ENCODE measurements at regions not wholly inside any gene's neighbourhood (a gene's known extent, or its start where the extent isn't known, plus 50 kb on each side); places are given as distances from the start of the nearest gene placed in this dataset.
"Not testable (repeated sequence)": the region's sequence is repeated elsewhere in the genome, so short reads cannot be mapped to it uniquely, and the experiment has no call there.

DNA sequence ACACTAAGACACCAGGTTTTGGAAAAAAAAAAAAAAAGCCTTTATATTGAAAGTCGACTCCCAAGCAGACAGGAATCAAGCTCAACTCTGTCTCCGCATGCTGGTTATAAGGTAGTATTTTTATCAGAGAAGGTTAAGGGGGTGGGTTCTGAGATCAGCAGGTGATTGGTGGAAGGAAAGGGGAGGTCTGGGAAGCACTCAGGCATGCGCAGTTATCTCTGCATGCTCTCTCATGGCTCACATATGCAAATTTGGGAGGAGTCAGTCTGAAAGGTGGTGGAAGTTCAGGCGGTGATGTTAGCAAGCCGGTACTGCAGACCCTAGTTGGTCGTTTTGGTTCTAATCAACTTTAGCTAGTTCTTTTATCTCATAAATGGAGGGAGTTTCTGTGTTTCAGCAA lies 357.6 kb upstream of the C16orf82 start:
- DNase-seq (ENCODE audit: low read depth in 2 of 2, low spot score in 1 of 2) = no peak

- no peak for DNase-seq (ENCODE audit: low read depth in 2 of 2, low spot score in 1 of 2)
These were observed 357.0 kb upstream of the C16orf82 start for GRCh38 chr16:26709754-26710153.

DNA sequence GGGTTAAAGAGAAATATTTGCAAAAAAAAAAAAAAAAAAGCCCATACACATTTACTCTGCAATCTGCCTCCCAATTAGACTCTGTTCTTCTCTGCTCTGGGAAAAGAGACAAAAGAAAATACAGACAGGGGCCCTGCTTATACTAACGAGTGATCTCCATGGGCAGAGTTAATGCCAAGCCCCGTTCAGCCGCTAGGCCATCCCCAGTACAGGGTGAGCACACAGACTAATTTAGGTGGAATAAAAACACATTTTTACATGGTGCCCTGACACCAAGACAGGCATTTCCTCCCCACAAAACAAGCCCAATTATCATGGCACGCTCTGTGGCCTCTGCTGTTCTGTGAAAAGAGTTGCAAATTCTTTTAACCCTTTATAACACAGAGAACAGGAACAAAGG lies 356.3 kb upstream of the C16orf82 start:
- DNase-seq (ENCODE audit: low read depth in 2 of 2, low spot score in 1 of 2) = no peak

- no peak for DNase-seq (ENCODE audit: low read depth in 2 of 2, low spot score in 1 of 2)
These were observed 353.9 kb upstream of the C16orf82 start for GRCh38 chr16:26712876-26713275.

- DNase-seq (ENCODE audit: low read depth in 2 of 2, low spot score in 1 of 2) = no peak
These were observed 350.8 kb upstream of the C16orf82 start for GRCh38 chr16:26715969-26716368.

DNA sequence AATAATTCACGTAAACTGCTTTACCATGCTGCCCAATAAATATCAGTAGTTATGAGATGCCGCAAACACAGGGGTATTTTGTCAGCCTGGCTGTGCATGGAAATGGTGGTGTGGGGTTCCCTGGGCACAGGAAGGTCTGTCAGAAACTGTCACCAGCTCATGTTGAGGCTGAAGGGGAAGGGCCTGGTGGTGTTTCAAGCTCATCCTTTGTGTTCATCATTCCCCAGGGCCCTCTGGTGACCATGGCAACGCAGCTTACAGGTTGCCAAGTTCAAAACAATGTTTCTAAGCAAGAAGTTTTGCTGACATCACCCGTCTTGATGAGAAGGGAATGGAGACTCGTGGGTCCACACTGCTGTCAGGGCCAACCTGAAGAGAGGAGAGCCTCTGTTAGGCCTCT lies 348.9 kb upstream of the C16orf82 start:
- no peak for DNase-seq (ENCODE audit: low read depth in 2 of 2, low spot score in 1 of 2)

- no peak for DNase-seq (ENCODE audit: low read depth in 2 of 2, low spot score in 1 of 2)
These were observed 345.4 kb upstream of the C16orf82 start for GRCh38 chr16:26721290-26721689.

GRCh38 chr16:26721957-26722356 lies 344.8 kb upstream of the C16orf82 start:
- not testable (repeated sequence) for DNase-seq (ENCODE audit: low read depth in 2 of 2, low spot score in 1 of 2)

- DNase-seq (ENCODE audit: low read depth in 2 of 2, low spot score in 1 of 2) = no peak
These were observed 342.5 kb upstream of the C16orf82 start for GRCh38 chr16:26724189-26724588.

DNA sequence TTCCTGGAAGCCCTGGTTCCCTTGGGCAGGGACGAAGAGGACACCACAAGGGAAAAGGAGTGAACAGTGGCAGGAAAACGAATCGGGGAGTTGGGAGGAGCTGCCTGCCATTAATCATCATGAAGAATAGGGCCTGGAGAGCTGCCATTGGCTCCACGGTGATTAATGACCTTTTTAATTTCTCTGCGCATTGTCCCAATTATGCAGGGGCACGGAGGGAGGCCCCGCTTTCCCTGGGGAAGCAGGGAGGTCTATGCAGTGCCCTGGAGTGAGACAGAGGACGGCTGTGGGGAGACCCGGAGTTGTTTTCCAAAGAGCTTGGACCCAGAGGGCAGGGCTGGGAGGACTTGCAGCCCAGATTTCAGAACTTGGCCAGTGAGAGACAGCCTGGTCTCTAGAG lies 338.9 kb upstream of the C16orf82 start:
- no peak for DNase-seq (ENCODE audit: low read depth in 2 of 2, low spot score in 1 of 2)

DNA sequence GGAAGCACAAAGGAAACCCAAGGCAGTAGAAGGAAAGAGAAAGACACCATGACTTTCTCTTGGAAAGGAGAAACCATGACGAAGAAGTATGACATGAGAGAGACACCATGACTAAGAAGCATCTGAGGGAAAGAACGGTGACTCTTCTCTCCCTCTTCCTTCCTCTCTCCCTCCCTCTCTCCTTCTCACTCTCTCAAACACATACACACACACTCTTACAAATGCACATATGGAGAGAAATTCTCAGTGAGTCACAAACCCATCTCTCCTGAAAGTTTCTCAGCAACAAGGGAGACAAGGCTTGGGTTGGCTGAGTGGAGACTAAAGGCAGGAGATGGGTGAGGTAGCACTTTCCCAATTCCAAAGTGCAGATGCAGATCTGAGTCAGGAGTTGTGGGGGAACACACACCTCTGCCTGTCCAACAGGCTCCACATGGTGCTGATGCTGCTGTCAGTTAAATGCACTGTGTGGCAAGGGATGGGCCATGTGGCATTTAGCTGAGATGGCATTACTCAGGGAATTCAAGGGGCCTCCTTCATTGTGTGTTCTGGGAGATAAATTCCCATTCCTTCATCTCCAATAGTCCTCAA lies 336.7 kb upstream of the C16orf82 start:
- DNase-seq (ENCODE audit: low read depth in 2 of 2, low spot score in 1 of 2) = no peak

DNA sequence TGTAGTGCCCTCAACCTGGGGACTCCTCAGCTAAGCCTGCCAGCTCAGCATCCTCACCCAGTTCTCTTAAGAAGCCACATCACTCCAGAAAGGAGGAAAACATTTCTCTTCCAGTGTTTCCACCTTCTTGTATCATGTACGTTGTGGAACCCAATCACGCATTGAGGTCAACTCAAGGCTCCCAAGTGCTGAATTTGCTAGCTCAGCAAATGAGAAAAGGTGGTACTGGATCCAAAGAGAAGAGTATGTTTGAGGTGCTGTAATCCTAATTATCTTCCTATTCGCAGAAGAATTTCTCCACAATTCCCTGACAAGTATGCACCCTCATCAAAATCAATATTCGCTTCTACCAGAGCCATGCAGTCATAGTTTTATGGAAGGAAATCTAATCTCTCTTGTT lies 335.0 kb upstream of the C16orf82 start:
- no peak for DNase-seq (ENCODE audit: low read depth in 2 of 2, low spot score in 1 of 2)

- DNase-seq (ENCODE audit: low read depth in 2 of 2, low spot score in 1 of 2) = no peak
These were observed 333.0 kb upstream of the C16orf82 start for GRCh38 chr16:26733710-26734109.

DNA sequence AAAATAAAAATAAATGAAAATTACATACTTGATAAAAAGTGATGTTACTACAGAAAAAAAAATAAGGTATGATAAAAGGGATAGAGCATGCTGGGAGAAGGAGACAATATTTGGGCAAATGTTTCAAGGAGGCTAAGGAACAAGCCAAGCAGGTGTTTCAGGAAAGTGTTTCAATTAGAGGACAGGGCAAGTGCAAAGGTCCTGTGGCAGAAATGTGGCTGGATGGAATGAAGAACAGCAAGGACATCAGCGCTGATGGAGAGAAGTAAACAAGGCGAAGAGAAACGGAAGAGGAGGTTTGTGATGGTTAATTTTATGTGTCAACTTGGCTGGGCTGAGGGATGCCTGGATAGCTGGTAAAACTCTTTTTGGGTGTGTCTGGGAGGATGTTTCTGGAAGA lies 331.2 kb upstream of the C16orf82 start:
- DNase-seq (ENCODE audit: low read depth in 2 of 2, low spot score in 1 of 2) = no peak

GRCh38 chr16:26736084-26736483 lies 330.6 kb upstream of the C16orf82 start:
- DNase-seq (ENCODE audit: low read depth in 2 of 2, low spot score in 1 of 2) = no peak

GRCh38 chr16:26740771-26741170 lies 326.0 kb upstream of the C16orf82 start:
- no peak for DNase-seq (ENCODE audit: low read depth in 2 of 2, low spot score in 1 of 2)

DNA sequence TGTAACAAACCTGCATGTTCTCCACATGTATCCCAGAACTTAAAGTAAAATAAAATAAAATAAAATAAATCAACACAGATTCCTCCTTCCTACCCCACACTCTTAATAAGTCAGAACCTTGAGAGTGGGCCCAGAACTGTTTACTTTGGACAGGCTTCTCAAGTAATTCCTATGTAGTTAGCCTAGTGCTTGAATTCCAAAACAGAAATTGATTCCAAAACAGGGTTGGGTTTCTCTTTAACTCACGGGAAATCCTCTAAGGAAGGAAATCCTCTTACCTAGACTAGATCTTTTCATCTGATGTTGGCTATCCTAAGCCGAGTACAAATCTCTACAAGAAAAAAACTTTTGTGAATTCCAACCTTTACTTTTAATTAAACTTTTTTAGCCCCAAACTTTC lies 324.7 kb upstream of the C16orf82 start:
- no peak for DNase-seq (ENCODE audit: low read depth in 2 of 2, low spot score in 1 of 2)

DNA sequence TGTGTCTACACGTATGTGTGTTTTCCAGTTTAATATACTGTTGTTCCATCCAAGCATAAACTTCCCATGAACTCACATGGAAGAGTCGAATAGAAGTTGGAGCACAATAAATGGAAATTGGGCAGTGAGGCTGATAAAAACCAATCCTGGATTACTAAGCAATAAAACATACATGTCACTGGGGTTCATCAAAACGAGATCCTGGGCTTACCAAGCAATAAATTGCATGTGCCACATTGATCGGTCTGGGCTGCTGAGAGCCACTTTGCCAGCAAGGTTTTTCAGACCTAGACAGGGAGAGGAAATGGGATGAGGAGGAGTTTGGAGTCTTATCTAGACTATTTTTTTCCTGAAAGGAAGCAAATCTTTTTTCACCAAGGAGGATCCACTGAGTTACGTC lies 322.3 kb upstream of the C16orf82 start:
- no peak for DNase-seq (ENCODE audit: low read depth in 2 of 2, low spot score in 1 of 2)

GRCh38 chr16:26747760-26748159 lies 319.0 kb upstream of the C16orf82 start:
- no peak for DNase-seq (ENCODE audit: low read depth in 2 of 2, low spot score in 1 of 2)

DNA sequence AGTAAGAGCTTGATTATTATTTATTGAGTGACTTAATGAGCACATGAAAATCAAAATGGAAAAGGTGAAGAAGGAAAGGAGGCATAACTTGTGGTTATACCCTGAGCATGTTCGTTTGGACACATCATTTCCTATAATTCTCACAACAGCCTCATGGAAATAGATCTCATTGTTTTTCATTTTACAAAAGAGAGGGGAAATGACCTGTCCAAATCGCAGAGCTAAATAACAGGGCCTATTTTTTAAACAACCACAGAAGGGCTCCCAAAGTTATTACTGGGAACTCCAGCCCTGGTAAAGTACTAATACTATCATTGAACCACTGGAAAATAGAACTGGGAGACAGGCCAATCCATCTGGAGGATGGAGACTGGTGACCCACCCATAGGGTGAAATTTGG lies 317.7 kb upstream of the C16orf82 start:
- DNase-seq (ENCODE audit: low read depth in 2 of 2, low spot score in 1 of 2) = no peak

GRCh38 chr16:26752166-26752565 lies 314.6 kb upstream of the C16orf82 start:
- no peak for DNase-seq (ENCODE audit: low read depth in 2 of 2, low spot score in 1 of 2)

DNA sequence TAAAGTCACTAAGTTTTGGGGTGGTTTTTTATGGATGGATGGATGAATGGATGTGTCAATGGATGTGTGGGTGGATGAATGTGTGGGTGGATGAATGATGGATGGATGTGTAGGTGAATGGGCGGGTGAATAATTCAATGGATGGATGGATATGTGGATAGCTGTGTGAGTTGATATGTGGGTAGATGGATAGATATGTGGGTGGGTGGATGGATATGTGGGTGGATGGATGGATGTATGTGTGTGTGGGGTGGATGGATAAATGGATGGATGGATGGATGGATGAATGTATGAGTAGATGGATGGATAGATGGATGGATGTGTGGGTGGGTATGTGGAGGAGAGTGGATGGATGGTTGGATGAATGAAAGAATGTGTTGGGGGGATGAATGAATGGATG lies 310.1 kb upstream of the C16orf82 start:
- no peak for DNase-seq (ENCODE audit: low read depth in 2 of 2, low spot score in 1 of 2)

- DNase-seq (ENCODE audit: low read depth in 2 of 2, low spot score in 1 of 2) = no peak
These were observed 304.1 kb upstream of the C16orf82 start for GRCh38 chr16:26762594-26762993.

- DNase-seq (ENCODE audit: low read depth in 2 of 2, low spot score in 1 of 2) = no peak
These were observed 301.6 kb upstream of the C16orf82 start for GRCh38 chr16:26765087-26765486.
